GM12878 (cell line): ENCODE measurements at regions not wholly inside any gene's neighbourhood (a gene's known extent, or its start where the extent isn't known, plus 50 kb on each side); places are given as distances from the start of the nearest gene placed in this dataset.

Experiments
- ATAC-seq: fragments of 200-7000 bp; cut with Tn5 transposase; 3 replicates; pipeline ENCODE4 v1.9.1; 2020; ENCODE audit warnings: mild to moderate bottlenecking, moderate library complexity
- BruUV-seq: library from RNA; stranded (reverse); fragments of 400-500 nt; replicated peaks from 2 replicates; lab custom pipeline; 2021; lab: Mats Ljungman, UMichigan
- CTCF ChIA-PET: fragments of 300-600 bp; sonication (Branson Sonifier 250); formaldehyde crosslinking; extraction: SDS; loops from one replicate; lab custom pipeline; 2021; ENCODE audit warnings: inconsistent platforms; lab: Yijun Ruan, JAX
- POLR2A ChIA-PET: fragments of 350-600 bp; formaldehyde crosslinking; extraction: SDS; loops from one replicate; lab custom pipeline; 2021; ENCODE audit warnings: inconsistent platforms; lab: Charles Lee
- RAD21 ChIA-PET: fragments of 300-600 bp; sonication (Branson Sonifier 250); formaldehyde crosslinking; loops from one replicate; lab custom pipeline; 2023; ENCODE audit warnings: antibody characterized with exemption; ENCODE audit not compliant: unreplicated experiment; lab: Charles Lee
- SMC1A ChIA-PET: fragments of 300-600 bp; sonication (Branson Sonifier 250); formaldehyde crosslinking; loops from one replicate; lab custom pipeline; 2023; ENCODE audit not compliant: unreplicated experiment, uncharacterized antibody; lab: Charles Lee
- DNase-seq: peaks from one replicate; pipeline ENCODE4 v3.0.0-alpha.2; 2011; ENCODE audit warnings: low read depth, low spot score
- FAIRE-seq: peaks from 3 replicates; lab custom pipeline; 2011; peaks lifted over from hg19 to GRCh38; lab: Jason Lieb, UNC
- H2AFZ ChIP-seq: 2 replicates; pipeline ENCODE4 v1.6.0; 2011; ENCODE audit warnings: low read depth, low read length, control low read depth; ENCODE audit not compliant: control insufficient read depth
- H3K27ac ChIP-seq: 2 replicates; pipeline ENCODE4 v1.5.1; 2011; ENCODE audit warnings: control low read depth; ENCODE audit not compliant: control insufficient read depth, insufficient read depth
- H3K27me3 ChIP-seq, 2 experiments: replicated peaks in 1 of 2; 2 replicates each; pipeline versions ENCODE4 v1.6.0 to v1.6.1; 2011; ENCODE audit warnings: low read length in 1 of 2; ENCODE audit not compliant: control insufficient read depth in 2 of 2, insufficient read depth in 2 of 2
- H3K36me3 ChIP-seq, 2 experiments: 2 replicates each; pipeline ENCODE4 v1.5.1; 2011; ENCODE audit warnings: low read length in 1 of 2; ENCODE audit not compliant: control insufficient read depth in 2 of 2, insufficient read depth in 2 of 2
- H3K4me1 ChIP-seq: 2 replicates; pipeline ENCODE4 v1.6.1; 2011; ENCODE audit warnings: mild to moderate bottlenecking, low read length, moderate library complexity, mixed read lengths; ENCODE audit not compliant: control insufficient read depth, insufficient read depth
- H3K4me2 ChIP-seq: 2 replicates; pipeline ENCODE4 v1.6.0; 2011; ENCODE audit warnings: control low read depth; ENCODE audit not compliant: control insufficient read depth, insufficient read depth
- H3K4me3 ChIP-seq: fragments of 200-600 bp; sonication (generic); 2 replicates; pipeline ENCODE4 v1.5.1; 2016
- H3K79me2 ChIP-seq: 2 replicates; pipeline ENCODE4 v1.6.0; 2011; ENCODE audit warnings: low read length; ENCODE audit not compliant: control insufficient read depth, insufficient read depth
- H3K9ac ChIP-seq: 2 replicates; pipeline ENCODE4 v1.8.0; 2011; ENCODE audit warnings: low read length, control low read depth, mixed read lengths; ENCODE audit not compliant: control insufficient read depth, insufficient read depth
- H3K9me3 ChIP-seq: replicated peaks from 3 replicates; pipeline ENCODE4 v1.5.1; 2011; ENCODE audit warnings: mild to moderate bottlenecking, low read length; ENCODE audit not compliant: control insufficient read depth, insufficient read depth
- H4K20me1 ChIP-seq: 2 replicates; pipeline ENCODE4 v1.6.0; 2011; ENCODE audit not compliant: control insufficient read depth, insufficient read depth
- BCL11A ChIP-seq: IDR thresholded peaks from 2 replicates; pipeline ENCODE4 v1.6.1; 2011; ENCODE audit warnings: low read depth, low read length
- EGR1 ChIP-seq, 2 experiments: IDR thresholded peaks; 1 replicate in 1 of 2; 2 replicates in 1 of 2; pipeline ENCODE4 v1.6.1; 2011 to 2012; ENCODE audit warnings: low read depth in 2 of 2, low read length in 2 of 2, borderline replicate concordance in 1 of 2, mild to moderate bottlenecking in 1 of 2, moderate library complexity in 1 of 2
- FOXM1 ChIP-seq: IDR thresholded peaks from 2 replicates; pipeline ENCODE4 v1.6.1; 2012; ENCODE audit warnings: low read depth, mild to moderate bottlenecking, inconsistent platforms, low read length, moderate library complexity
- GABPA ChIP-seq: IDR thresholded peaks from 2 replicates; pipeline ENCODE4 v1.6.1; 2014; ENCODE audit warnings: antibody characterized with exemption, low read depth, mild to moderate bottlenecking, inconsistent platforms
- HDAC6 ChIP-seq: fragments of 200-600 bp; sonication (generic); IDR thresholded peaks from one replicate; pipeline ENCODE4 v1.8.0; 2017; ENCODE audit warnings: antibody characterized with exemption; ENCODE audit not compliant: unreplicated experiment
- JUNB ChIP-seq: IDR thresholded peaks from 2 replicates; pipeline ENCODE4 v1.6.1; 2016; ENCODE audit warnings: antibody characterized with exemption, mild to moderate bottlenecking
- NFYA ChIP-seq: IDR thresholded peaks from 2 replicates; pipeline ENCODE4 v1.6.1; 2011; ENCODE audit warnings: low read depth, mild to moderate bottlenecking, low read length, improper control_type of control experiment, borderline replicate concordance
- PBX3 ChIP-seq: IDR thresholded peaks from 2 replicates; pipeline ENCODE4 v1.6.1; 2011; ENCODE audit warnings: mild to moderate bottlenecking, low read depth, low read length, moderate library complexity; ENCODE audit not compliant: insufficient replicate concordance
- PML ChIP-seq: IDR thresholded peaks from 2 replicates; pipeline ENCODE4 v1.6.1; 2012; ENCODE audit warnings: low read length, inconsistent platforms
- SIN3A ChIP-seq: IDR thresholded peaks from 2 replicates; pipeline ENCODE4 v1.6.1; 2012; ENCODE audit warnings: low read depth, low read length, improper control_type of control experiment
- SP1 ChIP-seq: IDR thresholded peaks from one replicate; pipeline ENCODE4 v1.6.1; 2011; ENCODE audit warnings: low read depth, low read length
- SREBF2 ChIP-seq: IDR thresholded peaks from 2 replicates; pipeline ENCODE4 v1.6.1; 2012; ENCODE audit warnings: mild to moderate bottlenecking, low read length
- WRNIP1 ChIP-seq: IDR thresholded peaks from 2 replicates; pipeline ENCODE4 v1.6.1; 2011; ENCODE audit warnings: low read depth, low read length, improper control_type of control experiment, borderline replicate concordance
- ZNF217 ChIP-seq: fragments of 450-650 bp; IDR thresholded peaks from 2 replicates; pipeline ENCODE4 v1.6.1; 2017; ENCODE audit warnings: antibody characterized with exemption, mild to moderate bottlenecking
- ZNF24 ChIP-seq: fragments of 450-650 bp; IDR thresholded peaks from 2 replicates; pipeline ENCODE4 v1.6.1; 2017; ENCODE audit warnings: antibody characterized with exemption, mild to moderate bottlenecking
- WGBS: methylation state at CpG from one replicate; pipeline ENCODE4 v1.1.6; 2016; ENCODE audit warnings: low lambda C conversion rate; ENCODE audit not compliant: insufficient replicate concordance, insufficient coverage; ENCODE audit errors: missing lambda C conversion rate; 5-methylcytosine and 5-hydroxymethylcytosine counted together
- in situ Hi-C: fragments of 300-500 bp; cut with MboI; formaldehyde crosslinking; loops from 9 replicates; pipeline ENCODE4 v1.14.3; 2018; ENCODE audit warnings: mixed read lengths
- intact Hi-C: fragments of 100-400 bp; cut with micrococcal nuclease; formaldehyde crosslinking; loops from one replicate; pipeline ENCODE4 v1.14.2; 2022; ENCODE audit not compliant: unreplicated experiment
- TF ChIP-seq, protein P1 (sequence below): fragments of 450-650 bp; IDR thresholded peaks from 2 replicates; pipeline ENCODE4 v1.6.1; 2017; ENCODE audit warnings: mild to moderate bottlenecking, low read depth, inconsistent platforms; ENCODE audit not compliant: poor library complexity, severe bottlenecking

- TF ChIP-seq GABPA, result no peak
- TF ChIP-seq WRNIP1, result no peak
- TF ChIP-seq, all 136 proteins: peak for 0
These were observed 430.1 kb downstream of the AEBP2 start (continued) for GRCh38 chr12:19869413-19869812.

- intact Hi-C loops, result no loop called here
- no peak for DNase-seq
- H3K27ac ChIP-seq, result no peak overlapping the region
- no peak for ATAC-seq
- H3K36me3 ChIP-seq, result no peaks in the 10 kb centered on the region
- CTCF ChIA-PET, result interaction anchor here (1.6 kb wide), 1 partner anchor 17 kb away, joined by 3 read pairs; no protein-coding TSS in a partner anchor
- WGBS, result 61% methylated on average over 9 of the region's 9 CpGs
- no peaks in the 10 kb centered on the region for H3K9me3 ChIP-seq
- SMC1A ChIA-PET, result interaction anchor here (1.0 kb wide), 1 partner anchor 22 kb away, joined by 3 read pairs; no protein-coding TSS in a partner anchor
- FAIRE-seq, result no peak
- no peak overlapping the region for H3K4me2 ChIP-seq
- no peaks in the 10 kb centered on the region for H3K79me2 ChIP-seq
- RAD21 ChIA-PET, result no interaction called here
- no TSS peak for BruUV-seq
- H2AFZ ChIP-seq, result no peak overlapping the region
- no peak overlapping the region for H3K9ac ChIP-seq
- in situ Hi-C loops, result no loop called here
- no peaks in the 10 kb centered on the region for H3K27me3 ChIP-seq
- TF ChIP-seq NFYA, result no peak
- TF ChIP-seq SREBF2, result no peak
- TF ChIP-seq ZNF217, result no peak
- TF ChIP-seq BCL11A, result no peak
- TF ChIP-seq SP1, result no peak
- no peak for TF ChIP-seq JUNB
- TF ChIP-seq SIN3A, result no peak
- TF ChIP-seq EGR1 (IDR thresholded peaks at IDR 0.05; ENCODE audit: borderline replicate concordance in 1 of 2, low read depth in 2 of 2, low read length in 2 of 2), result no peak
- no peak for TF ChIP-seq PML
- TF ChIP-seq HDAC6, result no peak
- no peak for TF ChIP-seq FOXM1
- TF ChIP-seq, protein P1, sequence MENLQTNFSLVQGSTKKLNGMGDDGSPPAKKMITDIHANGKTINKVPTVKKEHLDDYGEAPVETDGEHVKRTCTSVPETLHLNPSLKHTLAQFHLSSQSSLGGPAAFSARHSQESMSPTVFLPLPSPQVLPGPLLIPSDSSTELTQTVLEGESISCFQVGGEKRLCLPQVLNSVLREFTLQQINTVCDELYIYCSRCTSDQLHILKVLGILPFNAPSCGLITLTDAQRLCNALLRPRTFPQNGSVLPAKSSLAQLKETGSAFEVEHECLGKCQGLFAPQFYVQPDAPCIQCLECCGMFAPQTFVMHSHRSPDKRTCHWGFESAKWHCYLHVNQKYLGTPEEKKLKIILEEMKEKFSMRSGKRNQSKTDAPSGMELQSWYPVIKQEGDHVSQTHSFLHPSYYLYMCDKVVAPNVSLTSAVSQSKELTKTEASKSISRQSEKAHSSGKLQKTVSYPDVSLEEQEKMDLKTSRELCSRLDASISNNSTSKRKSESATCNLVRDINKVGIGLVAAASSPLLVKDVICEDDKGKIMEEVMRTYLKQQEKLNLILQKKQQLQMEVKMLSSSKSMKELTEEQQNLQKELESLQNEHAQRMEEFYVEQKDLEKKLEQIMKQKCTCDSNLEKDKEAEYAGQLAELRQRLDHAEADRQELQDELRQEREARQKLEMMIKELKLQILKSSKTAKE, result no peak
- TF ChIP-seq ZNF24, result no peak
- no peak for TF ChIP-seq PBX3
- H4K20me1 ChIP-seq, result no peaks in the 10 kb centered on the region
- POLR2A ChIA-PET, result no interaction called here
- H3K4me3 ChIP-seq, result no peak overlapping the region
- H3K4me1 ChIP-seq, result no peaks in the 10 kb centered on the region
These were observed 433.6 kb downstream of the AEBP2 start for GRCh38 chr12:19872621-19873540.
